PC-3 (cell line): ENCODE measurements at regions not wholly inside any gene's neighbourhood (a gene's known extent, or its start where the extent isn't known, plus 50 kb on each side); places are given as distances from the start of the nearest gene placed in this dataset.

Experiments used
- ATAC-seq: fragments of 200-7000 bp; cut with Tn5 transposase; 2 replicates; pipeline ENCODE4 v1.9.1; 2020; ENCODE audit warnings: mild to moderate bottlenecking, moderate library complexity
- BruUV-seq: library from RNA; stranded (reverse); fragments of 400-500 nt; replicated peaks from 2 replicates; lab custom pipeline; 2021; lab: Mats Ljungman, UMichigan
- CTCF ChIA-PET: fragments of 300-600 bp; sonication (Branson Sonifier 250); formaldehyde crosslinking; loops from one replicate; lab custom pipeline; 2022; ENCODE audit warnings: antibody characterized with exemption; lab: Charles Lee
- POLR2A ChIA-PET: fragments of 300-600 bp; sonication (Branson Sonifier 250); formaldehyde crosslinking; loops from one replicate; lab custom pipeline; 2022; ENCODE audit warnings: antibody characterized with exemption; ENCODE audit not compliant: unreplicated experiment; lab: Charles Lee
- DNase-seq: peaks from one replicate; pipeline ENCODE4 v3.0.0-alpha.2; 2015
- H2AFZ ChIP-seq: fragments of 300-600 bp; sonication (generic); 2 replicates; pipeline ENCODE4 v1.6.0; 2016; ENCODE audit warnings: antibody characterized with exemption, low read length
- H3F3A ChIP-seq: fragments of 300-600 bp; sonication (generic); one replicate; pipeline ENCODE4 v1.6.0; 2017; ENCODE audit warnings: antibody characterized with exemption, low read length, control low read depth, mild to moderate bottlenecking; ENCODE audit not compliant: unreplicated experiment
- H3K27ac ChIP-seq: fragments of 300-600 bp; sonication (generic); 2 replicates; pipeline ENCODE4 v1.5.1; 2016; ENCODE audit warnings: mild to moderate bottlenecking, low read length
- H3K27me3 ChIP-seq: fragments of 300-600 bp; sonication (generic); 2 replicates; pipeline ENCODE4 v1.6.1; 2016; ENCODE audit warnings: low read length, mixed read lengths
- H3K36me3 ChIP-seq: fragments of 300-600 bp; sonication (generic); 2 replicates; pipeline ENCODE4 v1.6.1; 2016; ENCODE audit warnings: low read depth, mixed run types, low read length, mixed read lengths
- H3K4me1 ChIP-seq: fragments of 300-600 bp; sonication (generic); 2 replicates; pipeline ENCODE4 v1.5.1; 2016; ENCODE audit warnings: low read length; ENCODE audit not compliant: insufficient read depth
- H3K4me2 ChIP-seq: fragments of 300-600 bp; sonication (generic); 2 replicates; pipeline ENCODE4 v1.6.0; 2016; ENCODE audit warnings: low read length
- H3K4me3 ChIP-seq: fragments of 300-600 bp; sonication (generic); 2 replicates; pipeline ENCODE4 v1.5.1; 2016; ENCODE audit warnings: mild to moderate bottlenecking, low read length, mixed read lengths
- H3K79me2 ChIP-seq: fragments of 300-600 bp; sonication (generic); 2 replicates; pipeline ENCODE4 v1.6.1; 2017; ENCODE audit warnings: low read length, mixed read lengths
- H3K9ac ChIP-seq: fragments of 300-600 bp; sonication (generic); 2 replicates; pipeline ENCODE4 v1.6.0; 2016; ENCODE audit warnings: mild to moderate bottlenecking, low read length
- H3K9me2 ChIP-seq: fragments of 300-600 bp; sonication (generic); replicated peaks from 2 replicates; pipeline ENCODE4 v1.6.1; 2016; ENCODE audit warnings: mixed run types, low read length, mixed read lengths
- H3K9me3 ChIP-seq: fragments of 300-600 bp; sonication (generic); 2 replicates; pipeline ENCODE4 v1.6.1; 2016; ENCODE audit warnings: low read length, mixed read lengths
- H4K20me1 ChIP-seq: fragments of 300-600 bp; sonication (generic); 2 replicates; pipeline ENCODE4 v1.6.1; 2016; ENCODE audit warnings: low read length, mixed read lengths
- CTCF ChIP-seq: fragments of 300-600 bp; sonication (generic); conservative IDR thresholded peaks from 2 replicates; pipeline ENCODE4 v1.5.1; 2017; ENCODE audit warnings: antibody characterized with exemption, low read depth, mild to moderate bottlenecking, low read length
- EZH2 ChIP-seq: fragments of 300-600 bp; sonication (generic); IDR thresholded peaks from one replicate; pipeline ENCODE4 v1.6.1; 2017; ENCODE audit warnings: antibody characterized with exemption, mild to moderate bottlenecking, low read length; ENCODE audit not compliant: unreplicated experiment
- EZH2phosphoT487 ChIP-seq: fragments of 300-600 bp; sonication (generic); IDR thresholded peaks from 2 replicates; pipeline ENCODE4 v1.6.1; 2018; ENCODE audit warnings: mild to moderate bottlenecking, antibody characterized with exemption, low read length, borderline replicate concordance
- intact Hi-C: fragments of 100-400 bp; cut with micrococcal nuclease; formaldehyde crosslinking; loops from 2 replicates; pipeline ENCODE4 v1.9.0; 2023

GRCh38 chr17:79667121-79667715, 56.4 kb upstream of the RBFOX3 start:
- DNase-seq: no peak
- Histone ChIP-seq H3K9me3 (no peaks in the 10 kb centered on the region), H3K9me2 (no peaks in the 10 kb centered on the region), H3K4me3 (no peak overlapping the region), H3K36me3 (no peaks in the 10 kb centered on the region), H3K27me3 (peaks cover 33% of the 10 kb centered on the region), H3K27ac (no peak overlapping the region), H4K20me1 (no peaks in the 10 kb centered on the region), H3K4me1 (peaks cover 17% of the 10 kb centered on the region), H2AFZ (no peak overlapping the region), H3K4me2 (no peak overlapping the region), H3K79me2 (no peaks in the 10 kb centered on the region), H3K9ac (no peak overlapping the region), H3F3A (no peaks in the 10 kb centered on the region)
- BruUV-seq: no TSS peak
- POLR2A ChIA-PET: no interaction called here
- CTCF ChIA-PET: no interaction called here
- no peak for ATAC-seq
- TF ChIP-seq EZH2phosphoT487 (no peak), EZH2 (no peak), CTCF (no peak)
- intact Hi-C loops: no loop called here

GRCh38 chr17:79666111-79666510, 55.3 kb upstream of the RBFOX3 start:
- ATAC-seq (no peak), DNase-seq (no peak)
- CTCF ChIA-PET: interaction anchor here (0.6 kb wide), 1 partner anchor 43 kb away, joined by 3 read pairs; no protein-coding TSS in a partner anchor
- H3K4me3 ChIP-seq: no peak overlapping the region
- no peak overlapping the region for H3K9ac ChIP-seq
- H3K9me3 ChIP-seq: no peaks in the 10 kb centered on the region
- H3K79me2 ChIP-seq: no peaks in the 10 kb centered on the region
- no peak for TF ChIP-seq EZH2phosphoT487
- no peak for TF ChIP-seq CTCF
- no peak for TF ChIP-seq EZH2
- BruUV-seq: no TSS peak
- H2AFZ ChIP-seq: no peak overlapping the region
- peaks cover 17% of the 10 kb centered on the region for H3K4me1 ChIP-seq
- H4K20me1 ChIP-seq: no peaks in the 10 kb centered on the region
- no peak overlapping the region for H3K4me2 ChIP-seq
- intact Hi-C loops: no loop called here
- H3K36me3 ChIP-seq: no peaks in the 10 kb centered on the region
- H3K27me3 ChIP-seq: peaks cover 31% of the 10 kb centered on the region
- POLR2A ChIA-PET: no interaction called here
- no peak overlapping the region for H3K27ac ChIP-seq
- H3K9me2 ChIP-seq: no peaks in the 10 kb centered on the region
- no peaks in the 10 kb centered on the region for H3F3A ChIP-seq
